Skeletal muscle tissue (tissue), 3 donors: ENCODE measurements at regions not wholly inside any gene's neighbourhood (a gene's known extent, or its start where the extent isn't known, plus 50 kb on each side); places are given as distances from the start of the nearest gene placed in this dataset.
A peak's percentile ranks its signal among the peaks of the same experiment; 100 is the strongest.

ENCODE experiments used
- H3K27ac ChIP-seq: one replicate; pipeline ENCODE4 v1.7.0; 2013; ENCODE audit warnings: mild to moderate bottlenecking, low read depth, low read length, inconsistent platforms
- H3K27me3 ChIP-seq, 3 donors: one replicate each; pipeline ENCODE4 v1.7.0; 2013; ENCODE audit warnings: low read length in 3 of 3; ENCODE audit not compliant: control insufficient read depth in 3 of 3, insufficient read depth in 3 of 3
- H3K36me3 ChIP-seq, 3 donors: one replicate each; pipeline ENCODE4 v1.7.0; 2013; ENCODE audit warnings: low read length in 3 of 3; ENCODE audit not compliant: control insufficient read depth in 3 of 3, insufficient read depth in 3 of 3
- H3K4me1 ChIP-seq, 3 donors: one replicate each; pipeline ENCODE4 v1.7.0; 2013; ENCODE audit warnings: low read length in 3 of 3, mild to moderate bottlenecking in 3 of 3; ENCODE audit not compliant: control insufficient read depth in 3 of 3, insufficient read depth in 3 of 3
- H3K4me3 ChIP-seq, 3 donors: one replicate each; pipeline ENCODE4 v1.7.0; 2013; ENCODE audit warnings: low read length in 3 of 3
- H3K9ac ChIP-seq, 3 donors: one replicate each; pipeline ENCODE4 v1.7.0; 2013; ENCODE audit warnings: low read length in 3 of 3, mild to moderate bottlenecking in 3 of 3, moderate library complexity in 2 of 3, low read depth in 1 of 3
- H3K9me3 ChIP-seq, 3 donors: one replicate each; pipeline ENCODE4 v1.7.0; 2013; ENCODE audit warnings: low read length in 3 of 3; ENCODE audit not compliant: control insufficient read depth in 3 of 3
- donor health status: Osteomylitis.

GRCh38 chr12:14244876-14245669, 120.4 kb upstream of the ATF7IP start:
- Histone ChIP-seq H3K27me3 (no peaks in the 10 kb centered on the region), H3K9ac (no peak overlapping the region), H3K36me3 (no peaks in the 10 kb centered on the region), H3K9me3 (peaks cover 0 to 5% (median 0%) of the 10 kb centered on the region in 3 donors), H3K4me1 (no peaks in the 10 kb centered on the region), H3K4me3 (no peak overlapping the region), H3K27ac (no peak overlapping the region)

GRCh38 chr12:14247166-14247565, 118.3 kb upstream of the ATF7IP start:
- no peaks in the 10 kb centered on the region for H3K27me3 ChIP-seq
- peaks cover 0 to 5% (median 0%) of the 10 kb centered on the region in 3 donors for H3K9me3 ChIP-seq
- no peaks in the 10 kb centered on the region for H3K36me3 ChIP-seq
- no peak overlapping the region for H3K27ac ChIP-seq
- no peak overlapping the region for H3K9ac ChIP-seq
- no peak overlapping the region for H3K4me3 ChIP-seq
- no peaks in the 10 kb centered on the region for H3K4me1 ChIP-seq

- Histone ChIP-seq H3K9ac (no peak overlapping the region), H3K27me3 (no peaks in the 10 kb centered on the region), H3K27ac (no peak overlapping the region)
Measured at GRCh38 chr12:14249368-14249767, 116.1 kb upstream of the ATF7IP start.

GRCh38 chr12:14252697-14253096, 112.8 kb upstream of the ATF7IP start:
- H3K9ac ChIP-seq, result no peak overlapping the region
- no peak overlapping the region for H3K27ac ChIP-seq
- no peaks in the 10 kb centered on the region for H3K27me3 ChIP-seq
- no peaks in the 10 kb centered on the region for H3K9me3 ChIP-seq
- no peak overlapping the region for H3K4me3 ChIP-seq
- peaks cover 8 to 10% (median 9%) of the 10 kb centered on the region in 3 donors for H3K4me1 ChIP-seq
- H3K36me3 ChIP-seq, result no peaks in the 10 kb centered on the region

More at GRCh38 chr12:14249368-14249767, 116.1 kb upstream of the ATF7IP start:
- Histone ChIP-seq H3K4me3 (no peak overlapping the region), H3K9me3 (peaks cover 0 to under 1% (median 0%) of the 10 kb centered on the region in 3 donors), H3K36me3 (no peaks in the 10 kb centered on the region), H3K4me1 (no peaks in the 10 kb centered on the region)

GRCh38 chr12:14253496-14253895, 112.0 kb upstream of the ATF7IP start:
- no peak overlapping the region for H3K4me3 ChIP-seq
- H3K36me3 ChIP-seq, result no peaks in the 10 kb centered on the region
- H3K27me3 ChIP-seq, result no peaks in the 10 kb centered on the region
- H3K9ac ChIP-seq, result no peak overlapping the region
- peaks cover 16 to 18% (median 17%) of the 10 kb centered on the region in 3 donors for H3K4me1 ChIP-seq
- H3K9me3 ChIP-seq, result peaks cover 0 to 2% (median 0%) of the 10 kb centered on the region in 3 donors
- H3K27ac ChIP-seq, result no peak overlapping the region

GRCh38 chr12:14254781-14255180, 110.7 kb upstream of the ATF7IP start:
- Histone ChIP-seq H3K27ac (no peak overlapping the region), H3K36me3 (no peaks in the 10 kb centered on the region), H3K4me3 (no peak overlapping the region), H3K27me3 (no peaks in the 10 kb centered on the region), H3K9me3 (peaks cover 0 to 2% (median 0%) of the 10 kb centered on the region in 3 donors), H3K4me1 (peaks cover 21 to 22% (median 21%) of the 10 kb centered on the region in 3 donors), H3K9ac (no peak overlapping the region)

- no peak overlapping the region for H3K9ac ChIP-seq
- no peak overlapping the region for H3K4me3 ChIP-seq
- H3K36me3 ChIP-seq, result no peaks in the 10 kb centered on the region
- H3K9me3 ChIP-seq, result peaks cover 0 to 2% (median 0%) of the 10 kb centered on the region in 3 donors
- no peaks in the 10 kb centered on the region for H3K27me3 ChIP-seq
- H3K27ac ChIP-seq, result no peak overlapping the region
- peaks cover 30 to 35% (median 33%) of the 10 kb centered on the region in 3 donors for H3K4me1 ChIP-seq
Measured at GRCh38 chr12:14256121-14256520, 109.4 kb upstream of the ATF7IP start.

- peak overlapping the region in 2 of 3 donors; percentile 25 to 46 for H3K4me3 ChIP-seq
- H3K9ac ChIP-seq, result peak overlapping the region; percentile 41 to 68 (median 58)
- H3K36me3 ChIP-seq, result no peaks in the 10 kb centered on the region
- H3K4me1 ChIP-seq, result peaks cover 32 to 36% (median 33%) of the 10 kb centered on the region in 3 donors
- H3K27me3 ChIP-seq, result no peaks in the 10 kb centered on the region
- H3K27ac ChIP-seq, result peak overlapping the region; percentile 69
- peaks cover 0 to 2% (median 0%) of the 10 kb centered on the region in 3 donors for H3K9me3 ChIP-seq
Measured at GRCh38 chr12:14256555-14257169, 108.8 kb upstream of the ATF7IP start.

- Histone ChIP-seq H3K27me3 (no peaks in the 10 kb centered on the region), H3K9me3 (peaks cover 0 to 2% (median 0%) of the 10 kb centered on the region in 3 donors), H3K9ac (peak overlapping the region; percentile 4 to 68 (median 58)), H3K27ac (peak overlapping the region; percentile 69), H3K4me1 (peaks cover 32 to 36% (median 33%) of the 10 kb centered on the region in 3 donors), H3K36me3 (no peaks in the 10 kb centered on the region), H3K4me3 (peak overlapping the region; percentile 6 to 58 (median 25))
Measured at GRCh38 chr12:14257303-14257733, 108.2 kb upstream of the ATF7IP start.
